ENCODE measurements at regions not wholly inside any gene's neighbourhood (a gene's known extent, or its start where the extent isn't known, plus 50 kb on each side); places are given as distances from the start of the nearest gene placed in this dataset.

GRCh38 chr7:41809940-41810576, 107.2 kb upstream of the INHBA start:
- DNase-seq, result no peak
- Histone ChIP-seq H3K27me3 (ENCODE audit: control insufficient read depth, insufficient read depth, low read length) (no peaks in the 10 kb centered on the region), H3K36me3 (replicated peaks; ENCODE audit: control insufficient read depth, insufficient read depth, low read length) (no peaks in the 10 kb centered on the region), H3K4me3 (ENCODE audit: insufficient read depth, low read depth, low read length) (no peak overlapping the region)

DNA sequence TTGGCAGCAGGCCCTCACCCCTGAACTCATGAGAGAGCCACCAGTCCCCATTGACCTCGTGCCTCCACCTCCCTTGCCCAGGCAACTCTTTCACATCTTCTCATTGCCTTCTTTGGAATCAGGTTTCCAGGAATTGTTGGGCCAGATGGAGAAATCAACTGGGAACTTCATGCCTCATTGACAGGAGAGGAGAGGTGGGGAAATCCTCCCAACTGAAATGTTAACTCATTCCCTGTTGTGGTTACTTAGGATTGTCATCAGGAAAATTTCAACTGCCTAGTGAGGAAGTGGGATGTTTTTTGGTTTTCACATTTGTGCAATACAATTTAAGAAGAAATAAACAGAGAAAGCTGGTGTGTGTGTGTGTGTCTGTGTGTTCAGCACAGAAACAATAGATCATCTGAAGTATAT, 106.6 kb upstream of the INHBA start:
- Histone ChIP-seq H3K36me3 (replicated peaks; ENCODE audit: control insufficient read depth, insufficient read depth, low read length) (no peaks in the 10 kb centered on the region), H3K4me3 (ENCODE audit: insufficient read depth, low read depth, low read length) (no peak overlapping the region), H3K27me3 (ENCODE audit: control insufficient read depth, insufficient read depth, low read length) (no peaks in the 10 kb centered on the region)
- no peak for DNase-seq

DNA sequence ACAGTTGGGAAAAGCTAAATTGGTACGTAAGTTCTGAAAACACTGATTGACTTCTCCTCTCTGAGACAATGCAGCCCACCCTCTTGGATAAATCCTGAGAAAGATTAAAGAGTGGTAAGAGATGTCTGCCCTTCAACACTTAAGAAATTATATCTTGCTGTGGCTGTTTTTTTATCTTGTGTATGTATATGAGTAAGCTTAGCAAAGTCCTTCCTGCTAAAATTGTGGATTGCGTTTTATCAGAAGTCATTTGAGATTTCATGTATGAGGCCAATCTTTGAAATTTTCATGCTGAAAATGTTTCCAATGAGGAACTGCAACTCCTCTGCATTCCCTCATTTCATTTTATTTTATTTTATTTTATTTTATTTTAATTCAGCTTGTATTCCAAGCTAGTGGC, 106.2 kb upstream of the INHBA start:
- DNase-seq, result no peak
- no peaks in the 10 kb centered on the region for H3K36me3 ChIP-seq (replicated peaks; ENCODE audit: control insufficient read depth, insufficient read depth, low read length)
- no peaks in the 10 kb centered on the region for H3K27me3 ChIP-seq (ENCODE audit: control insufficient read depth, insufficient read depth, low read length)
- no peak overlapping the region for H3K4me3 ChIP-seq (ENCODE audit: insufficient read depth, low read depth, low read length)

GRCh38 chr7:41808541-41808940, 105.7 kb upstream of the INHBA start:
- peak; percentile 67 for DNase-seq
- Histone ChIP-seq H3K27me3 (ENCODE audit: control insufficient read depth, insufficient read depth, low read length) (no peaks in the 10 kb centered on the region), H3K36me3 (replicated peaks; ENCODE audit: control insufficient read depth, insufficient read depth, low read length) (no peaks in the 10 kb centered on the region), H3K4me3 (ENCODE audit: insufficient read depth, low read depth, low read length) (no peak overlapping the region)

GRCh38 chr7:41803569-41803968, 100.7 kb upstream of the INHBA start:
- DNase-seq, result no peak
- Histone ChIP-seq H3K27me3 (ENCODE audit: control insufficient read depth, insufficient read depth, low read length) (no peaks in the 10 kb centered on the region), H3K36me3 (replicated peaks; ENCODE audit: control insufficient read depth, insufficient read depth, low read length) (no peaks in the 10 kb centered on the region), H3K4me3 (ENCODE audit: insufficient read depth, low read depth, low read length) (no peak overlapping the region)

GRCh38 chr7:41796331-41796730, 93.4 kb upstream of the INHBA start:
- no peaks in the 10 kb centered on the region for H3K36me3 ChIP-seq (replicated peaks; ENCODE audit: control insufficient read depth, insufficient read depth, low read length)
- DNase-seq, result no peak
- no peaks in the 10 kb centered on the region for H3K27me3 ChIP-seq (ENCODE audit: control insufficient read depth, insufficient read depth, low read length)
- no peak overlapping the region for H3K4me3 ChIP-seq (ENCODE audit: insufficient read depth, low read depth, low read length)

- Histone ChIP-seq H3K36me3 (replicated peaks; ENCODE audit: control insufficient read depth, insufficient read depth, low read length) (no peaks in the 10 kb centered on the region), H3K27me3 (ENCODE audit: control insufficient read depth, insufficient read depth, low read length) (no peaks in the 10 kb centered on the region), H3K4me3 (ENCODE audit: insufficient read depth, low read depth, low read length) (no peak overlapping the region)
- no peak for DNase-seq
These were observed 92.5 kb upstream of the INHBA start for GRCh38 chr7:41795276-41795833.

GRCh38 chr7:41793556-41793955, 90.7 kb upstream of the INHBA start:
- no peaks in the 10 kb centered on the region for H3K27me3 ChIP-seq (ENCODE audit: control insufficient read depth, insufficient read depth, low read length)
- no peak for DNase-seq
- H3K4me3 ChIP-seq (ENCODE audit: insufficient read depth, low read depth, low read length), result no peak overlapping the region
- H3K36me3 ChIP-seq (replicated peaks; ENCODE audit: control insufficient read depth, insufficient read depth, low read length), result no peaks in the 10 kb centered on the region

DNA sequence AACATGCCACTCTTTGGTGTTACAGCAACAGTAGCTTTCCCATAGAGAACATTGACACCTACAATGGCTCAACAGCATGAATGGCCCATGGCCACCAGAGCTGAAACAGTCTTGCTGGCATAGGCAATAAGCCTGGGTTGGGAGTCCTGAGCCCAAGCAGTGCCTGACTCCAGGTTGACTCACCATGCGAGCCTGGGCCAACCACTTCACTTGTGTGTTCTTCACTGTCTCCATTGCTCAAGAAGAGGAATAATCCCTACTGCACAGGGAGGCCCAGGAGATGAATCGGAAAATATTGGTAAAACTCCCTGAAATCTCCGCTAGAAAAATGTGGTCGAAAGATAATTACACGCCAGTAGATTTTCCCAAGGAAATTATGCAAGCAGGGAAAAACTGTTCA, 89.2 kb upstream of the INHBA start:
- H3K36me3 ChIP-seq (replicated peaks; ENCODE audit: control insufficient read depth, insufficient read depth, low read length), result no peaks in the 10 kb centered on the region
- no peak overlapping the region for H3K4me3 ChIP-seq (ENCODE audit: insufficient read depth, low read depth, low read length)
- no peaks in the 10 kb centered on the region for H3K27me3 ChIP-seq (ENCODE audit: control insufficient read depth, insufficient read depth, low read length)
- no peak for DNase-seq

GRCh38 chr7:41788556-41788955, 85.7 kb upstream of the INHBA start:
- H3K4me3 ChIP-seq (ENCODE audit: insufficient read depth, low read depth, low read length), result no peak overlapping the region
- DNase-seq, result no peak

GRCh38 chr7:41787651-41788350, 84.9 kb upstream of the INHBA start:
- Histone ChIP-seq H3K27me3 (ENCODE audit: control insufficient read depth, insufficient read depth, low read length) (no peaks in the 10 kb centered on the region), H3K4me3 (ENCODE audit: insufficient read depth, low read depth, low read length) (no peak overlapping the region), H3K36me3 (replicated peaks; ENCODE audit: control insufficient read depth, insufficient read depth, low read length) (no peaks in the 10 kb centered on the region)
- no peak for DNase-seq

More at GRCh38 chr7:41788556-41788955, 85.7 kb upstream of the INHBA start:
- no peaks in the 10 kb centered on the region for H3K27me3 ChIP-seq (ENCODE audit: control insufficient read depth, insufficient read depth, low read length)
- H3K36me3 ChIP-seq (replicated peaks; ENCODE audit: control insufficient read depth, insufficient read depth, low read length), result no peaks in the 10 kb centered on the region

DNA sequence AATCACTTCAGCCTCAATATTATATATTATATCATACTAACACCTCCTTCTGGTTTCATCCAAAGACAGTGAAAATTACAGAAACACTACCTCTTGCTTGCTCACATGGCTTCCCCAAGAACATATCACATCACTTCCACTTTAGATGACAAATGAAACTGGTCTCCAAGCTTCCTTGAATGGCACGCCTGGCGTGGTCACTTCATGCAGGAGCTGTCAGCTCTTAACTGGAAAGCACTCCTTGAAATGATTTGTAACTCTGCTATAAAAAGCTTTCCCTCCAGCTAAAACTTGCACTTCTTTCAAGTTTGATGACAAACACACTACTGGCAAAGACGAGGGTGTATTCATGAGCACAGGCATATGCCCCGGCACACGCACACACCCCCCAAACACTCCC, 84.1 kb upstream of the INHBA start:
- H3K36me3 ChIP-seq (replicated peaks; ENCODE audit: control insufficient read depth, insufficient read depth, low read length), result no peaks in the 10 kb centered on the region
- no peak for DNase-seq
- no peaks in the 10 kb centered on the region for H3K27me3 ChIP-seq (ENCODE audit: control insufficient read depth, insufficient read depth, low read length)
- no peak overlapping the region for H3K4me3 ChIP-seq (ENCODE audit: insufficient read depth, low read depth, low read length)

DNA sequence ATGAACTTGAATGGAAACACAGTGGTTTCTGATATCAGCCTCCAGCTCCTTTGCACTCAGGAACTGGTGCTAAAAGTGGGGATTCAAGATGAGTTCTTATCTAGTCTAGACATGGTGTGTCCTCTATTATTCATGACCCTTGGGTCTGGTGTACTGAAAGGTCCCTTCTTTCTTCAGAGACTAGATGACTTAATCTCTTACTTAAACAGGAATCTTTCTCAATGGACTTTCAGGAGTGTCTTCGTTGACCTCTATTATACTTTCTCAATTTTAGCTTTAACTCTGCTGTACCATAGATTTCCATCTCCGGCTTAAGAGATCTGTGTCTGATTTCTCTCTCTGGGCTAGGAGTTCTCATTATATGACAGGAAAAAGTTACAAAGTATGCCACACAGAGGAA, 83.5 kb upstream of the INHBA start:
- Histone ChIP-seq H3K27me3 (ENCODE audit: control insufficient read depth, insufficient read depth, low read length) (no peaks in the 10 kb centered on the region), H3K4me3 (ENCODE audit: insufficient read depth, low read depth, low read length) (no peak overlapping the region), H3K36me3 (replicated peaks; ENCODE audit: control insufficient read depth, insufficient read depth, low read length) (no peaks in the 10 kb centered on the region)
- no peak for DNase-seq

- DNase-seq, result no peak
- no peaks in the 10 kb centered on the region for H3K36me3 ChIP-seq (replicated peaks; ENCODE audit: control insufficient read depth, insufficient read depth, low read length)
- H3K27me3 ChIP-seq (ENCODE audit: control insufficient read depth, insufficient read depth, low read length), result no peaks in the 10 kb centered on the region
- H3K4me3 ChIP-seq (ENCODE audit: insufficient read depth, low read depth, low read length), result no peak overlapping the region
These were observed 83.0 kb upstream of the INHBA start for GRCh38 chr7:41785840-41786239.

GRCh38 chr7:41785265-41785664, 82.4 kb upstream of the INHBA start:
- no peak for DNase-seq
- no peaks in the 10 kb centered on the region for H3K36me3 ChIP-seq (replicated peaks; ENCODE audit: control insufficient read depth, insufficient read depth, low read length)
- no peaks in the 10 kb centered on the region for H3K27me3 ChIP-seq (ENCODE audit: control insufficient read depth, insufficient read depth, low read length)
- H3K4me3 ChIP-seq (ENCODE audit: insufficient read depth, low read depth, low read length), result no peak overlapping the region
